HFFc6 (cell line): ENCODE measurements at regions not wholly inside any gene's neighbourhood (a gene's known extent, or its start where the extent isn't known, plus 50 kb on each side); places are given as distances from the start of the nearest gene placed in this dataset.

Experiments
- DNase-seq: peaks from one replicate; pipeline ENCODE4 v3.0.0-alpha.2; 2018
- H3K27ac Mint-ChIP-seq: 2 replicates; pipeline ENCODE4 v1.8.0; 2020; ENCODE audit warnings: mild to moderate bottlenecking, mixed read lengths
- H3K27me3 Mint-ChIP-seq: 2 replicates; pipeline ENCODE4 v1.8.0; 2021; ENCODE audit warnings: mild to moderate bottlenecking, moderate library complexity, mixed read lengths; ENCODE audit not compliant: insufficient read depth
- H3K36me3 Mint-ChIP-seq: 2 replicates; pipeline ENCODE4 v1.8.0; 2021; ENCODE audit warnings: low read depth, mixed read lengths
- H3K4me1 Mint-ChIP-seq: 2 replicates; pipeline ENCODE4 v1.8.0; 2020; ENCODE audit warnings: low read depth, mixed read lengths
- H3K4me3 Mint-ChIP-seq: 2 replicates; pipeline ENCODE4 v1.8.0; 2020; ENCODE audit warnings: mild to moderate bottlenecking, moderate library complexity, mixed read lengths
- H3K9me3 Mint-ChIP-seq: 2 replicates; pipeline ENCODE4 v1.8.0; 2020; ENCODE audit warnings: mild to moderate bottlenecking, mixed read lengths
- CTCF ChIP-seq: fragments of 200-600 bp; sonication (generic); IDR thresholded peaks from 2 replicates; pipeline ENCODE4 v1.5.0; 2021; ENCODE audit warnings: antibody characterized with exemption, mild to moderate bottlenecking

- TF ChIP-seq CTCF = no peak
- Mint-ChIP-seq H3K4me3 (no peak overlapping the region), H3K27me3 (peaks cover 9% of the 10 kb centered on the region; the same call in 1 of the 2 replicates)
Measured at GRCh38 chr12:67524861-67525616, 123.5 kb upstream of the DYRK2 start.

GRCh38 chr12:67525617-67525884 is 123.0 kb upstream of the DYRK2 start:
- 0 out of 2 replicates have a peak, but pooled peaks cover under 1% of the 10 kb centered on the region for H3K36me3 Mint-ChIP-seq
- H3K27ac Mint-ChIP-seq = no peak overlapping the region
- TF ChIP-seq CTCF = no peak
- peaks cover 1% of the 10 kb centered on the region for H3K4me1 Mint-ChIP-seq
- no peaks in the 10 kb centered on the region for H3K9me3 Mint-ChIP-seq
- DNase-seq = no peak
- H3K4me3 Mint-ChIP-seq = no peak overlapping the region
- H3K27me3 Mint-ChIP-seq = peaks cover 9% of the 10 kb centered on the region; the same call in 1 of the 2 replicates

More at GRCh38 chr12:67524861-67525616, 123.5 kb upstream of the DYRK2 start:
- no peaks in the 10 kb centered on the region for H3K36me3 Mint-ChIP-seq
- no peaks in the 10 kb centered on the region for H3K9me3 Mint-ChIP-seq
- H3K4me1 Mint-ChIP-seq = no peaks in the 10 kb centered on the region; the same call in 1 of the 2 replicates
- no peak overlapping the region for H3K27ac Mint-ChIP-seq
- DNase-seq = no peak

- no peaks in the 10 kb centered on the region for H3K9me3 Mint-ChIP-seq
- TF ChIP-seq CTCF = no peak
- H3K27me3 Mint-ChIP-seq = peaks cover 9% of the 10 kb centered on the region; the same call in 1 of the 2 replicates
- H3K4me1 Mint-ChIP-seq = peaks cover 7% of the 10 kb centered on the region
- DNase-seq = no peak
- no peak overlapping the region for H3K27ac Mint-ChIP-seq
- H3K4me3 Mint-ChIP-seq = no peak overlapping the region
- peaks cover 4% of the 10 kb centered on the region; the same call in 1 of the 2 replicates for H3K36me3 Mint-ChIP-seq
Measured at GRCh38 chr12:67526129-67526528, 122.4 kb upstream of the DYRK2 start.

- Mint-ChIP-seq H3K4me1 (peaks cover 42% of the 10 kb centered on the region), H3K27me3 (no peaks in the 10 kb centered on the region; the same call in 1 of the 2 replicates), H3K9me3 (no peaks in the 10 kb centered on the region), H3K27ac (no peak overlapping the region), H3K36me3 (peaks cover 4% of the 10 kb centered on the region; the same call in 1 of the 2 replicates), H3K4me3 (peak overlapping the region; percentile 22; the same call in 1 of the 2 replicates)
- DNase-seq = no peak
- no peak for TF ChIP-seq CTCF
Measured at GRCh38 chr12:67531051-67531450, 117.5 kb upstream of the DYRK2 start.

- peaks cover 42% of the 10 kb centered on the region for H3K4me1 Mint-ChIP-seq
- peaks cover 4% of the 10 kb centered on the region; the same call in 1 of the 2 replicates for H3K36me3 Mint-ChIP-seq
- no peaks in the 10 kb centered on the region for H3K9me3 Mint-ChIP-seq
- no peak for DNase-seq
- H3K4me3 Mint-ChIP-seq = peak overlapping the region; percentile 22; the same call in 1 of the 2 replicates
- no peak overlapping the region for H3K27ac Mint-ChIP-seq
- no peaks in the 10 kb centered on the region for H3K27me3 Mint-ChIP-seq
- no peak for TF ChIP-seq CTCF
Measured at GRCh38 chr12:67531501-67531900, 117.0 kb upstream of the DYRK2 start.
